Suppressor macrophage treated with lipopolysaccharide for 4 hours (primary cell): ENCODE measurements at regions not wholly inside any gene's neighbourhood (a gene's known extent, or its start where the extent isn't known, plus 50 kb on each side); places are given as distances from the start of the nearest gene placed in this dataset.
"Not testable (repeated sequence)": the region's sequence is repeated elsewhere in the genome, so short reads cannot be mapped to it uniquely, and the experiment has no call there.

Source experiments
- DNase-seq: peaks from one replicate; pipeline ENCODE4 v3.0.0-alpha.2; 2020

DNA sequence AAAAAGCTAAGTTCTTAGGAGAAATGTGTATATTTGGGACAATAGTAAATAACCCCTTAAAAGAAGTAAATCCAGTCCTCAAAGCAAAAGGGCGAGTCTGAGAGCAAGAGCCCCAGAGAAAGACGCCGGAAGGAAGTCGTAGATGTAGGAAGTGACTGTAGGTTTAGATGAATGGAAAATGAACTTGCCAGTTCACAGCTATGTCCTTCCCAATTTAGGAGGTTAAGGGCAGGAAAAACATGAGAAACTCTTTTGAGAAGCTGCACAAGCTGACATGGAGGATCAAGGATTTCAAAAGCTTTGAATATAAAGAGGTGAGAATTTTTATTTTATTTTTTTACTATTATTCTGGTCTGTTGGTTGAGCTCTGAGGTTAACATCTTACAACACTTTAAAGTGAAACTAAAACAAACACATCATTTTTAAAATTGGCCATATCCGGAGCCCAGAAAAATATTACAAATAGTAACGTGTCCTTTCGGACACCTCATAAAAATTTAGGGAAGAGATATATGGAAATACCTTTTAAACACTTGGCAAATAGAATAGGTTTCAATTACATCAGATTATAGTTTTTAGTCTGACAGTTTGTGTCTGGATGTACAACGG is 1178.6 kb downstream of the MRPL39 start:
- peak; percentile 51 for DNase-seq

DNA sequence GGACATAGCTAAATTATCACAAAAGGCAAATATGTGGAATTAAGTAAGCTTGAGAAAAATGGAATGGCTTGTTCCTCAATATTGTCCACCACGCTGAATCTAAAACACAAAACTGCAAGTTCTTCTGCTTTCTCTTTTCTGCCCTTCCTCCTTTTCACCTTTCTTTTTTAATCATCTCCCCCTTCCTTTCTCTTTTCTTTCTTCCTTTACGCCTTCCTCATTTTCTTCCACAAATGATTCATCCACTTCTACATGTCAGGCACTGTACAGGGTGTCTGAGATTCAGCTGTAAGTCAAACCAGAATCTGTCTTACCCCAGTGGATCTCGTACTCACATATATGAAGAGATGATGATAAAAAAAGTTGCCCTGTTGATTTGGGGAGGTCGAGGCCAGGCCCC is 1182.5 kb downstream of the MRPL39 start:
- peak; percentile 53 for DNase-seq

DNA sequence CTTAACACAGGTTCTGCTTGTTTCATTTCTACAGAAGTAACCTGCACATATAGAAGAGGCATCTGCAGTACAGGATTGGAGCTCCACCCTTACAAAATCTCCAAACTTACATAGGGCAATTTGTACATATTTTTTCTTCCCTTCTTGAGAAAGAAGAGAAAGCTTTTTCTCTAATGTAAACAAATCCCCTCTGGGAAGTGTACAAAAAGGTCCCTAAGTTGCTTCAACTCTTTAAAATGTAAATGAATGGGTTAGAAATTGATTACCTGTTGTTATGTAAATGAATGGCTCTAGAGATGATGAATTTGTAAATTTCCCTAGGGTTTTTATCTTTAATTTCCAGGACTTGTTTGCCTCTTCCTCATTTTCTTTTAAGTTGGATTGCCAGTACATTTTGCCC is 1183.7 kb downstream of the MRPL39 start:
- DNase-seq = no peak

DNA sequence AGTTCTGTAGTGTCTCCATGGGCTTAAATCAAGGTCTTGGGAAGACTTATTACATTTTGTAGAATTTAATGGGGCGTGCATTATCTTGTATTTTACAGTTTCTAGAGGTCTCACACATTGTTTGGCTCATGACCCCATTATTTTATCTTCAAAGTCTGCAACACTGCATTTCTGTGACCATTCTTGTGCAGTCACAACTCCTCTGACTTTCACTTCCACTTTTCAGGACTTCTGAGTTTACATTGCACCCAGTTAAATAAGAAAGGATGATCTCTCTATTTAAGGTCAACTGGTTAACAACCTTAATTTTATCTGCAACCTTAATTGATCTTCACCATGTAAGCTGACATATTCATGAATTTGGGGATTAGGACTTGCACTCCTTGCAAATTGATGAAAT is 1186.6 kb downstream of the MRPL39 start:
- DNase-seq = peak; percentile 48

DNA sequence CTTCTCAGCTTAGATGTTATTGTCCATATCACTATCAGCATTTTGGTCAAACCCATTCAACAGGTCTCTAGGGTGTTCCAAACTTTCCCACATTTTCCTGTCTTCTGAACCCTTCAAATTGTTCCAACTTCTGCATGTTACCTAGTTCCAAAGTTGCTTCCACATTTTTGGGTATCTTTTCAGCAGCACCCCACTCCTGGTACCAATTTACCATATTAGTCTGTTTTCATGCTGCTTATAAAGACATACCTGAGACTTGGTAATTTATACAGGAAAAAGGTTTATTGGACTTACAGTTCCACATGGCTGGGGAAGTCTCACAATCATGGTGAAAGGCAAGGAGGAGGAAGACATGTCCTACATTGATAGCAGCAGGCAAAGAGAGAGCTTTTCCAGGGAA is 1187.6 kb downstream of the MRPL39 start:
- DNase-seq = not testable (repeated sequence)

DNA sequence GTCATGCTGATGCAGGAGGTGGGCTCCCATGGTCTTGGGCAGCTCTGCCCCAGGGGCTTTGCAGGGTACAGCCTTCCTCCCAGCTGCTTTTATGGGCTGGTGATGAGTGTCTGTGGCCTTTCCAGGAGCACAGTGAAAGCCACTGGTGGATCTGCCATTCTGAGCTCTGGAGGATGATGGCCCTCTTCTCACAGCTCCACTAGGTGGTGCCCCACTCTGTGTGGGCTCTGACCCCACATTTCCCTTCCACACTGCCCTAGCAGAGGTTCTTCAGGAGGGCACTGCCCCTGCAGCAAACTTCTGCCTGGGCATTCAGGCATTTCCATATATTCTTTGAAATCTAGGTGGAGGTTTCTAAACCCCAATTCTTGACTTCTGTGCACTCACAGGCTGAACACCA is 1188.6 kb downstream of the MRPL39 start:
- DNase-seq = no peak

DNA sequence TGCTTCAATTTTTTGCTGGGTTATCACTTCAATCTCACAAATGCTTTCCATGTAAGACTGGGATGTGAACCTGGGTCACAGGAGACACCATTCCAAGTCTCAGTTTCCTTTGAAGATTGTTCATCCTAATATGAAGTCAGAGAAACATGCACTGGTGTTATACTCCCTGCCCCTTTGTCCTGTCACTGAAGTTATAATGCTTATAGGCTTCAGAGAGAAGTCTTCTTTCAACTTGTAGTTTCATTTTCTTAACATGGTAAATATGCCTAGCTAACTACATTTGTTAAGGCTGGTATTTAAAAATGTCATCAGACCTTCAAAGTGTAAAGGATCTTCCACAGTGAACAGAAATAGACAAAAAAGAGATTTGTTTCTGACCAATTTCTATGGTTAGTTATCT is 1195.9 kb downstream of the MRPL39 start:
- DNase-seq = no peak

DNA sequence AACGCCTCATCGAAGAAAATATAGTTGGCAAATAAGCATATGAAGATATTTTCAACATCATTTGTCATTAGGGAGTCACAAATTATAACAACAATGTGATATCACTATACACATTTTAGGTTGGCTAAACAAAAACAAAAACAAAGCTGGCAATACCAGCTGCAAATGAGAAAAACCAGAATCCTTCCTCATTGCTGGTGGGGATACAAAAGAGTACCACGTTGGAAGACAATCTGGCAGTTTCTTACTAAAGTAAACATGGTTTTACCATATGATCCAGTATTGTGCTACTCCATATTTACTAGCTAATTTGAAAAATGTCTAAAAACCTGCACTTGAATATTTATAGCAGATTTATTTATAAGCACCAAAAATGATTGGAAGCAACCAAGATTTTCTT is 1204.1 kb downstream of the MRPL39 start:
- DNase-seq = no peak

DNA sequence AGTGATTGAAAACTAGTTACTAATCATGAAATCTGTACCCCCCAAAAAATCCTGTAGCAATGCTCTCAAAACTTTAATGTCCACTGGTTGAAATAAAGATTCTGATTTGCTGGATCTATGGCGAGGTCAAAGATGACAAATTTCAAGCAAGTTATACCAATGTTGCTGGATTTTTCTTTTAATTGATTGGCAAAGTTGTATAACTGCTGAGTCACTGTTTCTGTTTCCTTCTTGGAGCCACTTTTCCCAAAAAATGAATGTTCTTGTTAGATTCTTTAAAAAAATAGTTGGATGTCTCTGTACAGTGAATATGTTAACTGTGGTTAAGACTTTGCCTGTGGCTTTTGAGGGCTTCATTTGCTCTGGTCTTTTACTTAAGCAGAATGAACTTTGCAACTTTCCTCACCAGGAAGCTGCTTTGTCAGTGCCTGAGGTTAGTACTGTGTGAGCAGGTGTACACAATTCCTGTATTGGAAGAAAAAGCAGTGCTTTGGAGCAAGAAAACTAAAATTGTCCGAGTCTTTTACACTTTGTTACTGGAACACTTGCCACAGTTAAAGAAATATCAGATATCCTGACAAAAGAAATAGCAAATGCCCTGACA is 1211.9 kb downstream of the MRPL39 start:
- no peak for DNase-seq

DNA sequence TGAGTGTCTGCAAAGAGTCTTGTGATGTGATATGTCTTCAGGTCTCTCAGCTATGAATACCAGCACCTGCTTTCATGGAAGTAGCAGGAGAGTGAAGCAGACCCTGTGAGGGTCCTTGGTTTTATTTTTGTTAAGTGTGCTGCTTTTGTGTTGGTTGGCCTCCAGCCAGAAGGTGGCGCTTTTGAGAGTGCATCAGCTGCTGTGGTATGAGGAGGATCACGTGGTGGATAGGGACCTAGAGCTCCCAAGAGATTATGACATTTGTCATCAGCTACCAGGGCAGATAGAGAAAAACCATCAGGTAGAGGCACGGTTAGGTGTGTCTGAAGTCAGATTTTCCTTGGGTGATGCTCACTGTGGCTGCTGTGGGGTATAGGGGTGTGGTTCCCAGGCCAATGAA is 1232.1 kb downstream of the MRPL39 start:
- DNase-seq = peak; percentile 23

DNA sequence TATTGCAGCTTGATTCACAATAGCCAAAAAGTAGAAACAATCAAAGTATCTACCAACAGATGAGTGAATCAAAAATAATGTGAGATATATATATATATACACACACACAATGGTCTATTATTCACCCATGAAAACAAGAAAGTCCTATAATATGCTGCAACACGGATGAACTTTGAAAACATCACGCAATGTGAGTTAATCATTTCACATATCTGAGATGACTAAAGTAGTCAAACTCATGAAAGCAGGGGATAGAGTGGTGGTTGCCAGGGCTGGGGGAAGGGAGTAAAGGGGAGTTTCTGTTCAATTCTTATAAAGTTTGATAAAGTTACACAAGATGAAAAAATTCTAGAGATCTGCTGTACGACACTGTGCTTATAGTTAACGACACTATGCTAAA is 1234.8 kb downstream of the MRPL39 start:
- DNase-seq = no peak

DNA sequence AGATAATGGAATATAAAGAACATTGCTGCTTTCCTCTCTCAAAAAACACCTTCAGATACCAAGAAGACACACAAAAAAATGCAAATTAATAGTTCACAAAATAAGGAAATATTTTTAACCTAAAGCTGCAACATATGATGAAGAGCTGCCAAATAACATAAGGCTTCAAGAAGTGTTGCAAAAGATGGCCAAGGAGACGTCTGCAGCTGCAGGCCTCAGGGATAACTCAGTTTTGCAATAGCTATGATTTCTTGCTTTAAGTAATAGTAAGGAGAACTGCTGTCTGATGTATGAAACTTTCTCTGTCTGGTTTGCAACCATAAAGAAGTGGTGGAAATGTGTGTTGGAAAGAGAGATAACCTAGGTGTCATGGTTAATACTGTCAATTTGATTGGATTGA is 1237.5 kb downstream of the MRPL39 start:
- no peak for DNase-seq

DNA sequence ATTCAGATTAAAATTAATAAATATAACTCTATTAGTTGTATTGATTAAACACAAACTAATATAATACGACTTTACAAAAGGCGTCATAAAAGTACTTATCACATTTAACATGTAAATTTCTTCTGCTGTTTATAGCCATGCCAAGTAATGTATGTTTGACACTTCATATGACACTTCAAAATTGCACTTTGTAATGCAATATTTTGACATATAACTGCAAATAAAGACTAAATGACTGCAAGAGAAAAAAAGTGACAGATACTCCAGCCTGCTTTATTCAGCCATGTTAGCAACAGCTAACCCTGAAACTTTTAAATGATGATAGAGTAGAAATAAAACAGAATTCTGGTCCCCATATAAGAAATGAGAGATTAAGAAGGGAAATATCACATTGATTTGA is 1238.0 kb downstream of the MRPL39 start:
- DNase-seq = no peak

DNA sequence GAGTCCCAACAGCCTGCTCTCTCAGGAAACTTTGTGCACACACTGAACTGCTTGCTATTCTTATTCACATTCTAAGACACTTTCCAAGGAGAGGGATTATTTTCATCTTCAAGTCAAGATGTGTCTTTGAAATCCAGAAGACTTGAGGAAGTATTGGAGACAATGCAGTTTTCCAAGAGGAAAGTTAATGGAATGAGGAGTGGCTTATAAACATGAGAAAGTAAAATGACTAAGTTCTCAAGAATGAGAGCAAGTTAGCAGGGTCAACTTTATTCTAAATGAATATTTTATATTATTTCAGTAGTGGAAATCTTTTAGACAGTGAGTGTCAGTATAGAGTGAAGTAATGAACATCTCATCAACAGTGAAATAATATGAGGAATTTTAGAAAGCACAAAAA is 1239.3 kb downstream of the MRPL39 start:
- DNase-seq = no peak

DNA sequence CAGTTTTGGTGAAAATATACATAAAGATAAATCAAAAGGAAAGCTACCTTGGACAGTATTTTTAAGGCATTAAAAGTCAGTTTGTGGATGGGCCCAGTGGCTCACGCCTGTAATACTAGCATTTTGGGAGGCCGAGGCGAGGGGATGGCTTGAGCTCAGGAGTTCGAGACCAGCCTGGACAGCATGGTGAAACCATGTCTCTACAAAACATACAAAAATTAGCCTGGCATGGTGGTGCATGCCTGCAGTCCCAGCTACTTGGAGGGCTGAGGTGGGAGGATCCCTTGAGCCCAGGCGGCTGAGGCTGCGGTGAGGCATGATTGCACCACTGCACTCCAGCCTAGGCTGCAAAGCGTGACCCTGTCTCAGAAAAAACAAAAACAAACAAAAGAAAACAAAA is 1253.8 kb downstream of the MRPL39 start:
- no peak for DNase-seq

DNA sequence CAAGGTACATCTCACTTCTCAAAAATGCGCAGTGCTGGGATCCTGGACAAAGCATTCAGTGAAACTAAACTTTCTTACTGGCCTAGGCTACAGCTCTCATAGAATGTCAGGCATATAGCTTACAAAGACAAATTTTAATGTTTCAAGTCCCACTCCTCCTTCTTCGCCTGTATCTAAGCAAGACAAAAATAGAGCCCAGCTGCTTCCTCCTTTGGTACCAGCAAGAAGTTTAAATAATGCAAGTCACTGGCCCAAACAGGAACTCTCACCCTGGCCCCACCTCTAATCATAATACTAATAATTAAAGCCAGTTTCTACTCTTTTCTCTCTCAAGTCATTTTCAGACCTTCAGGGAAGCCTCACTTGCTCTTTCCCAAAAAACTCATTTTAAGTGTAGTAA is 1267.9 kb downstream of the MRPL39 start:
- DNase-seq = no peak

DNA sequence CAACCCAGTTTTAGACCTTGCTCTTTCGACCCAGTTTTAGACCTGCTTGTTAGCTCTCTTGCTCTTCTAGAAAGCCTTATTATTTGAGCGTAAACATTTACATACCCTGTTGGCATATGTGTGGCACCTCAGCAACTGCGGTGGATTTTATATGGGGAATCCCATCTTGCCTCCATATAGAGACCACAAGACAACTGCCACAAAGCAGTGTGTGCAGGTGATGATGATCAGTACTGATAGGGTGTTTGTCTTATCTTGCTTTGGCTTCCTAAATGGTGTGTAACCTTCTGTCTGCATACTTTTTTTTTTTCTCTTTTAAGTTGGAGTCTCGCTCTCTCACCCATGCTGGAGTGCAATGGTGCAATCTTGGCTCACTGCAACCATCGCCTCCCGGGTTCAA is 1270.8 kb downstream of the MRPL39 start:
- no peak for DNase-seq

DNA sequence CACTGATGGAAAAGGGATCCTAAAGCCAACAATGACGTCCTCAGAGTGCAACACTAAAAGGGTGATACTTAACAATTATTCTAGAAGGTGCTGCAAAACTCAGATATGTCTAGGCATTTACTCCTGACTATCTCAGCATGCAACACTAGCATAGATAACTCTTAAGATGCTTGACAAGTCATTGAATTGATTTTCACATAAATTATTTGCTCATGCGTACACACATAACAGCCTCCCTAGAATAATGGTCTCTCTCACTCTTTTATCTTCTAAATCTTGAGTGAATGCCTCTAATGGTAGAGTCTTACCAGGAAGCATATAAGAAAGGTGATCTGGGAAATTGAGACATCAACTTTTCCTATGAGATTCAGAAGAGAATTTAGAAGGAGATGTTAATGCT is 1283.7 kb downstream of the MRPL39 start:
- DNase-seq = no peak

DNA sequence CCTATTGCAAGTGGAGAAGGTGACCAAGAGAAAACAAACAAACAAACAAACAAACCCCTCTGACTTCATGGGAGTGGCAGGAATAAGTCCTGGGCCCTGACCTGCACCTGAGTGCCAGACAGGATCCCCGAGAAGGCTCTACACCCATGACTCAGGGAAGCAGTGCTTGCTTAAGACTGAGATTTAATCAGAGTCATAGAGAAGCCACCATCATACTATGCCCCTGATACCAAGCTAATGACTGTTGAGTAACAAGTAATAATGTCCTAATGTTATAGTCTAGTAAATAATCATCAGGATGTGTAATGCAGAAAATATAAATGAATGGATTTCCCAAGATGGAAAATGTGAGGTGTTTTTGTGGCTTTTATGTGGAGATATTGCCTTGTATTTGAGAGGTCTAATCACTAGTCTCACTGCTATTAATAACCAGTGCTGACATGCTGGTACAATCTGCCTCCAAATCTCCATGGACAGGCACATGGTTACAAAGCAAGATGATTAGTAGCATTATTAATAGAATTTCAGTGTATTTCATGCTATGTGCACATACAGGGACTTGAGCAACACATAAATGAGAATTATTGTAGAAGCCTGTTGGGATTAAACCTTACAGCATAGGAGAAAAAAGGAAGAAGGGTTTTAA is 1290.9 kb downstream of the MRPL39 start:
- no peak for DNase-seq

DNA sequence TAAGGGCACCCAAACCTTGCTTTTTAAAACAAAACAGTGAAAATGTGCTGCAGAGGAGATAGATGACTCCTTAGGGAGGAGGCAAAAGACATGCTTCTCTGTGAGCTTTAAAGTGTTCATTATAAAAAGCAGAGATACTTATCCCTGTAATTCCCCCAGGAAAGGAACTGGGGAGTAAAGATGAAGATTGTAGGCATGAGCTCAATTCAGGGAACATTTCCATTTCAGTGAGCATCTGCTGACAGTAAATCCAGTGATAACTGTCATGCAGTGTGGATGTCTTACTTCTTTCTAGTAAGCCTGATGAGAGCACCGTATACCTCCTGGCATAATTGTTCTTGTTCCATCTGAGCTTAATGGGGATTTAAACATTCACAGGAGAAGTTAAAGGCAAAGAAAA is 1296.5 kb downstream of the MRPL39 start:
- no peak for DNase-seq

DNA sequence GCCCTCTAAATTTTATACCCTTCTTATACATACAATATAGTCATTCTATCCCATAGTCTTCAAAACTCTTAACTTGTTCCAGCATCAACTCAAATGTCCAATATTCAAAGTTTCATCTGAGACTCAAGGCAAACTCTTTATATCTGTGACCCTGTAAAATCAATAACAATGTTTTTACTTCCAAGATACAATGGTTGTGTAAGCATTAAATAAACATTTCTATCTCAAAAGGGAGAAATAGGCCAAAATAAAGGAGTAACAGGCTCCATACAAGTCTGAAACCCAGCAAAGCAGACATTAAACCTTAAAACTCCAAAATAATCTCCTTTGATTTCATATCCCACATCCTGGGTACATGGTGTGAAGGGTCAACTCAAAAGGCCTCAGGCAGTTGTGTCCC is 1299.1 kb downstream of the MRPL39 start:
- no peak for DNase-seq

DNA sequence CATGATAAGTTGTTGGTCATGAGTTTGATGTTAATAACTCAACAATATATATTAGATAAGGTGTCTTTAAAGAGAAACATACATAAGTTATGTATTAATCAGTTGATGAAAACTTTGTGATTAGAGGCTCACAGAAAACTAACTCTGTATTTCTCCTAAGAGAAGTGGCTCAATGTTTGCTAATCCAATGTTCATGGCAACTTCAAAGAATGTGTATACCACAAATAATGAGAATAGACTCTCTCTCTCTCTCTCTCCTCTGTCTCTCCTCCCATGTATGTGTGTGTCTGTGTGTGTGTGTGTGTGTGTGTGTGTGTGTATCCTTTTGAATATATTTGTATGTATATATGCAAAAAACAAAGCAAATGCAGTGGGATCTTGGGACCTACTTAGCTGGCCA is 1304.9 kb downstream of the MRPL39 start:
- no peak for DNase-seq

DNA sequence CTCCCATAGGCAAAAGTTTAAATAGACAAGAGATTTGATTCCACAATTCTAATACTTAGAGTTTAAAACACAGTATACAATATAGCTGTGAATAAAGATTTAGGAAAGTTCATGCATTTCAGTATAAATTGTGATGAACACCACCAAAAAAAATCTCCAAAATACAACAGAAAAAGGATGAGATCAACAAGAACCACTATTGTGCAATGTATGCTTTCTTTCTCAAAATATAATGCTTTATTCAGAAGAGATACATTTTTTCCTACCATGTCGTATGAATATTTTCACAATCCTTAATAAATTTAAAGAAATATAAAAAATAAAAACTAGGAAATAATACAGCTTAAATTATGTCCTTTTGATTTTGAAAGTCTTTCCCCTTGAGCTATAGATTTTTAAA is 1309.2 kb downstream of the MRPL39 start:
- DNase-seq = no peak

DNA sequence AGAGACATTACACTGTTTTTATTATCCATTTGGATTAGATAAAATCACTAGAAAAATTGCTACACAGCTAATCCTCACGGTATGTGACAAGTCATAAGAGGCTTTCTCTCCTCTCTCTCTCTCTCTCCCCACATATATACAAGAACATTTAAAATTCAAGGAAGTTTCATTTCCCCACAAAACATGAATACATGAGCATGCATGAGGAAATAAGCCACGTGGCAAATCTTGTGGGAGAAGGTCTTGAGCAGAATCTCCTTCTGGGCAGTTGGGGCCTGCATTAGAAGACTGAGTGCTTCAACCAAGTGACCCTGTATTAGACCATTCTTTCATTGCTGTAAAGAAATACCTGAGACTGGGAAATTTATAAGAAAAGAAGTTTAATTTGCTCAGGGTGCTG is 1313.1 kb downstream of the MRPL39 start:
- DNase-seq = peak; percentile 51
